ENCODE measurements at regions not wholly inside any gene's neighbourhood (a gene's known extent, or its start where the extent isn't known, plus 50 kb on each side); places are given as distances from the start of the nearest gene placed in this dataset.

DNA sequence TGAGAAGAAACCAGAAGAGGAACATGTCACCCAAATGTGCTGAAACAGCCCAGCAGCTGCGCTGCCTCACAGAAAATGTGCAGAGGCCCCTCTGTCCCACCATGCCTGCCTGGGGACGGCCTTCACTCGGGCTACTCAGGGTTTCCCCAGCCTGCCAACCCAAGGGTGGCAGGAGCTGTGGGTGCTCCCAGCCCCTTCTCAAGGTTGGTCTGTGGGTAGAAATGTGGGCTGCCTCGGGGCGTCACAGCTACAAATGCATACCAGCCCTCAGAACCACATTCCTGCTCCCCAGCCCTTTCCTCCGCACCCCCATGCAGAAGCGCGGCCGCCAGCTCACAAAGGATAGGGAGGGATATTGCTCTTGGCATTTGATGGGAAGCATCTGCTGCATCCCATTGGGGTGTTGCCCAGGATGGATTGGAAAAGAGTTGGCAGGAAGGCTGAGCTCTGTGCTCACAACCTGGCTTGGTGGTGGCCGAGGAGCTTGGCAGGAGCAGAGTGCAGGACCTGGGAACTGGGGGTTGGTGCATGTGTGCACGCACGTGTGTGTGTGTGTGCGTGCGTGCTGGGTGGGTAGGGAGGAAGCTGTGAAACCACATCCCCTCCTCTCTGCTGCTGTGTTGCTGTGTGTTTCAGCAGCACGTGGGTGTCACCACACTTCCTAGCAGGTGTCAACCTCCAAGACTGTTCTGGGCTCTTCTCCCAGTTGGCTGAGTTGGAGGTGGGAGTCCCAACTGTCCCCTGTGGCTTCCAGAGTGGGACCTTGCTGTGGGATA, 304.4 kb downstream of the SEC14L1 start:
- DNase-seq (ENCODE audit: low spot score) = no peak

DNA sequence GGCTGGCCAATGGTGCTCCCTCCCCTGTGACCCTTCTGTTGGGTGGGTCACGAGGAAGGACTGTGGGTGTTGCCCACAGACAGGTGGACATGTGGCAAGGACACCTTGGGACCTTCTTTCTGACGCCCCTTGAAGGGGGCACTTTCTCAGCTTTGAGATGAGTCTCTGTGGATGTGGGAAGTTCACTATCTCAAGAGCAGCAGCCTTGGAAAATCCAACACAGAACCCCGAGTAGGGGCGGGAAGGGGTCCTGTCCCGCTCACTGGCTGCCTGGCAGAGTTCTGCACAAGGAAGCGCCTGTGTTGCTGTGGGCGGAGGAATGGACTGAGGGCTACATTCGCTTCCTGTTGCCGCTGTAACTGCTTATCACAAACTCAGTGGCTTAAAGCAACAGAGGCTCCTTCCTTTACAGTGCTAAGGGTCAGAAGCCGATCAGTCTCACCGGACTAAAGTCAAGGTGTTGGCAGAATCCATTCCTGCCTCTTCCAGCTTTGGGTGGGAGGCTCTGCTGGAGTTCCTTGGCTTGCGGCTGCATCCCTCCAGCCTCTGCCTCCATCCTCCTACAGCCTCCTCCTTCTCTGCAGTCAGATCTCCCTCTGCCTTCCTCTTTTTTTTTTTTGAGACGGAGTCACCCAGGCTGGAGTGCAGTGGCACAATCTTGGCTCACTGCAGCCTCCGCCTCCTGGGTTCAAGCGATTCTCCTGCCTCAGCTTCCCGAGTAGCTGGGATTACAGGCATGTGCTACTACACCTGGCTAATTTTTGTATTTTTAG, 305.2 kb downstream of the SEC14L1 start:
- no peak for DNase-seq (ENCODE audit: low spot score)

DNA sequence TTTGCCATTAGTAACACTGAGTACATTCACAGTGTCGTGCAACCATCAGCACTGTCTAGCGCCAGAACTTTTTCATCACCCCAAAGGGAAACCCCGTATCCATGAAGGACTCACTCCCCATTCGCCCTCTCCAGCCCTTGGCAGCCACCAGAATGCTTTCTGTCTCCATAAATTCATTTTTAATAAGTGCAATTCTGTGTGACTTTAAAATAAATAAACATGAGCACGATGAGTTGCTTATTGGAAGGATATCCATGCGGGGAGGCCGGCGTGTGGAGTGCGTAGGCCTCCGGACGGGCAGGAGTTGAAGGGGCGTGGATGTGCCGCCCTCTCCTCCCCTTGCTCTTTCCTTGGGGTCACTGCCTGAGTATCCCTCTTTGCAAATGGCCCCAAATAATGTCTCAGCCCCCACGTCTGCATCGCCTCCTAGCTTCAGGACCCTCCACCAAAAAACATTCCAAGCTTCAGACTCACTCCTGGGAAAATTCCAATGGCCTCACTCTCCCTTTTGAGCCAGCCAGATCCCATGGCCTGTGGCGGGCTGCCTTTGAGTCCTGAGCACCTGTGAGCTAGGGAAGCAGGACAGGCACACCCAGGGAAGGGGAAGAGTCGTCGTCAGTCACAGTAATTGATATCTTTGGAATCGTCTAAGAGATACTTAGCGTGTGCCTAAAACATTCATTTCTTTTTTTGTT, 306.3 kb downstream of the SEC14L1 start:
- no peak for DNase-seq (ENCODE audit: low spot score)

DNA sequence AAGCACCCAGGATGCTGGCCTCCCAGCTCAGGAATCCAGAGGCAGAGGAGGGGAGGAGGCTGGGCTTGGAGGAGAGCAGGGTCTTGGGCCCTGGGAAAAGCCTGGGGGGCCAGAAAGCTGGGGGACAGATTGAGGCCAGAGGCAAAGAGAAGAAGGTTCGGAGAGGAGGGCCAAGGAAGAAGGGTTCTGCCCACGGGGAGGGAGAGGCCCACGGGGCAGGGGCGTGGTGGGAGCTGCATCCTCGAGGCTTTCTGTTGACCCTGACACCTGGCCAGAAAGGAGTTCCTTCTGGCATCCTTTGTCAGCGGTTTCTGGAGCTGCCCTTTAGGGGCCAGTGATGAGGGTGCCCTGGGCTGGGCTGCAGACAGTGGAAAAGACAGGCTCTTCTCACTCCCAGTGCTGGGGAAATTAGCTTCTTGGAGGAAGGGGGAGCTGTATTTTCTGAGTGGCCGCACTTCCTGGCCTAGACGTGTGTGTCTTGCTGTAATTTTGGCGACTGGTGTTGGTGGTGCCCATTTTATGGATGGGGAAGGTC, 308.7 kb downstream of the SEC14L1 start:
- no peak for DNase-seq (ENCODE audit: low spot score)

DNA sequence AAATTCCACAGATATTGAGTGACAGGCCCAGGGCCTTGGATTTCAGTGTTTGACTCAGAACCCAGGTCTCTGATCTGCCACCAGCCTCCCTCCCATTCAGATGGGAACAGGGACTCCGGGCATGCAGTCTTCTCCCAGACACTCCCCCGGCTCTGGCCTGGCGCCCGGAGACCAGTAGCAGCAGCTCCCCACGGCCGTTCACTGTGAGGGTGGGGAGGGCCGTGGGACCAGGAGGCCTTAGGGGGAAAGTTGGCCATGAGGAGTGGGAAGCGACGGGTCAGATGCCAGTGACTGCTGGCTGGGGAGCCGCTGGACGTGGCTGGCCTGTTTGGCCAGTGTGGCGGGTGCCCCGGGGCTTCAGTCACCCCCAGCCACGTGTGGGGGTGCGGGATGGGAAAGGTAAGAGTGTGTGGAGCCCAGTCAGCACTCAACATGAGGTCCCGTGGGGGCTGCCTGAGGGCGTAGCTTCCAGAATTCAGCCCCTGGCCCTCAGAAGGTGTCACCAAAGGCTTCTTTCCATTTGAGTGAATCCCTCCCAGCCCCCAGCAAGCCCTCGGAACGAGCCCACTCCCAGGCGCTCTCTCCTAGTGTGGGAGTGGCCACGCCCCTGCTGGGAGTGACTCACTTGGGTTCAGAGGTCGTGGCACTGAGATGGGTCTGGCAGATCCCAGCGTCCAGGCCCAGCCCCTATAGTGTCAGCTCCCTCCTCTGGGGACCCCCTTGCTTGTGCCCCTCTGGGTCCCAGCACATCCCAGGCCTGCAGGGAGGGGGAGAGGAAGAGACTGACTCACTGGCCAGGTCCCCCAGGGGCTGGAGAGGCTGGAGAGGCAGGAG, 309.4 kb downstream of the SEC14L1 start:
- no peak for DNase-seq (ENCODE audit: low spot score)

DNA sequence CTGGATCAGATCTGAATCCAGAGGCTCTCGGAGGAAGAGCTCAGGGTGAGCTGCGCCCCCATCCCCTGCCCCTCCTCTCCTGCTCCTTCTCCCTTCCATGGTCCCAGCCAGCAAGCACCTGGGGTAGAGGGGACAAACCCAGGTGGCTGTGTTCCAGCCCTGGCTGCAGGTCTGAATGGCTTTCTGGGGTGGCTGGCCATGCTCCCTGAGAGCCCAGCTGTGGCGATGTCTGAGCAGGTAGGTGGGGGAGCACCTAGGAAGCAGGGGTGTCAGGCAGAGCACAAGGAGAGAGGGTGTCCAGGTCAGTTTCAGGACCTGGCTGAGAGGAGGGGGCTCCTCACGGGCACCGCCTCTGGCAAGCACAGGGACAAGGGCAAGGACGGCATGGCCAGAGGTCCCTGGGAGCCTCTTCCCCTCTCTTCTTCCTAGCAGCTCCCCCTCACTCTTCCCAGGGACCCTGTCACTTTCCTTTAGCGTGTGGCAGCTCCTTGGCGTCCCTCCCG, 310.0 kb downstream of the SEC14L1 start:
- DNase-seq (ENCODE audit: low spot score) = no peak

DNA sequence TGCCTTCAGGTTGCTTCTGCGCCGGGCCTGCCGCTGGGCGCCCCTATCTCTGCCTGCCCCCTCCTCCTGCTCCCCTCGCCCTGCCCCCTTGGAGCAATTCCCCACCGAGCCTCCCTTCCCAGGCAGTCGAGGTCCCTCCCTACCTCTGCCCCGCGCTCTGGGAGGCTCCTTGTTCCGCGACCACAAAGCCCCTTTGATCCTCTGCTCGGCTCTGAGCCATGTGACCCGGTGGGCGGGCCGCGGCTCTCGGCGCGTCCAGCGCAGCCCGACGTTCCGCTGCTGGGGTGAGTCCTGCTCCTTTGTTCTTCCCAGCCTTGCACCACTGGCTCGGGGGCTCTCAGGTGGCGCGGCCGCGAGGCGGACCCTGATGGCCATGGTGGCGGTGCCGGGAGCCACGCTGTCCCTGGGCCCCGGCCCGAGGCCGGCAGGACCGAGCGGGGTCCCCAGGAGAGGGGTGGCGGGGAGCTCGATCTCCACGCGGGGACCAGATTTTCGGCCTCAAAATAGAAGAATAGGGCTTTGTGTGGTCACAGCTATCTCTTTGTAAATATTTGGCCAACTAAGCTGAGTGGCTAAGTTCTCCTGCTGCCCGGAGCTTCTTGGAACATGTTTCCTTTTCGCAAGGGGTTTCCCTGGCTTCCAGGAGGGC, 310.6 kb downstream of the SEC14L1 start:
- DNase-seq (ENCODE audit: low spot score) = no peak

DNA sequence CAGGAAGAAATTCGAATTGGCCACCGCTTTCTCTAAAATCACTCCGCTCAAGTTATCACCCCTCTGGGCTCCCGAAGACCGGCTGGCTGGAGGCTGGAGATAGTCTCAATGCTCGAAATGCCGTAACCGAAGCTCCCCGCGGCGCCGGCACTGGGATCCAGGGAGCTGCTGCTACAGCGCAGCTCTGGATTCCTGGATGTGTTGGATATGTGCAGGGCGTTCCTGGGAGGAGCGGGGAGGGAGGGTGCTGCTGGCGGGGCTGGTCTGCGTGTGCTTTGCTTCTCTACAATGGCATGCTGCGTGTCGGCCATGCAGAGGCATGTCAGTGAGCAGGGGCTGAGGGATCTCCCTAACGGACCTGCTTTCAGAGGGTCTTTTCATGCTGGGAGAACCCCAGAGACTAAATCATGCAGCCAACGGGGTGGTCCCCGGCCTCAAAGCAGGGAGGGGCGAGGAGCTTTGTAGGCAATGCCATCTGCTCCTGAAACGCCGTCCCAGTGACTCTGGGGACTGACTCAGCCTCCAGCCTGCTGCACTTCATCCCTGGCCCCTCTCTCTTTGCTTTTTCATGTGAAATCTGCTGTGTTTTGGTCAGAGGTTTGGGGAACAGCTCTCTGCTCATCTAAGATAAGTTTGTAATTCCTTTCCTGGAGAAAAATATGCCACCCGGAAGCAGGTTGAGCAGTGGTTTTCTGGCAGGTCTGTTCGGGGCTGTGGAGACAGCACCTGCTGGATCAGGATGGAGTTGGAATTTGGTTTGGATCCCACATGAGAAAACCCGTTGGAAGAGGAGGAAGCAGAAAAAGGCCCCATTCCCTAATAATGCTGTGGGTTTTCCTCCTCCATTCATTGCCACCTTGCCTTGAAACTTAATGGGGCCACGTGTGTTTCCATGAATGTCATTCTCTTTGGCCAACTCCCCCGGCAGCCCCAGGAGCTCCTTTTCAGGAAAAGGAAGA, 311.4 kb downstream of the SEC14L1 start:
- no peak for DNase-seq (ENCODE audit: low spot score)

DNA sequence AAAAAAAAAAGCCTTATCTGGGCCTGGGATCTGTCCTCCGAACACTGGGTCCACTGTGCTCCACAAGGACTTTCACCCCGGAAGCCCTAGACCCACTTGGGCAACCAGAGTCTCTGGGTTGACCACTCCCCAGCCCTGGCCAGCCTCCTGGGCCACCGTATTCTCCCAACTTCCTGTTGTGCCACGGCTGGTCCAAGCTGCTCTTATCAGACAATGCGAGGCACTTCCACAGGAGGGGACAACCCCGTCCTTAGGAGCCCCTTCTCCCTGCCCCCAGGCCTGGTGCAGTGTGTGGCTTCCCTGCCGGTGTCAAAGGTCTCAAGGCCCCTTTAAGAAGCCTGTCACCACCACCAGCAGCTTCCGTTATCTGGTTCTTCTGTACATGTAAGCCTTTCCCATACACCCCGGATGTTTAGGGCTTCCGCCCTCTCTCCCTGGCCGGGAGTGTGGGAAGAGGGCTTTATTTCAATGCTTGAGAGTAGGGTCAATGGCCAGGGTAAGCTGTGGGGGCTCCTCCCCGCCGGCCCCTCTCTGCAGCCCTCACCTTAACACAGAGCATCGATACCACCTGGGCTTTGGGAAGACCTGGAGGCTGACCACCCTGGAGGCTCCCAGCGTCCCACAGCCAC, 313.0 kb downstream of the SEC14L1 start:
- no peak for DNase-seq (ENCODE audit: low spot score)

DNA sequence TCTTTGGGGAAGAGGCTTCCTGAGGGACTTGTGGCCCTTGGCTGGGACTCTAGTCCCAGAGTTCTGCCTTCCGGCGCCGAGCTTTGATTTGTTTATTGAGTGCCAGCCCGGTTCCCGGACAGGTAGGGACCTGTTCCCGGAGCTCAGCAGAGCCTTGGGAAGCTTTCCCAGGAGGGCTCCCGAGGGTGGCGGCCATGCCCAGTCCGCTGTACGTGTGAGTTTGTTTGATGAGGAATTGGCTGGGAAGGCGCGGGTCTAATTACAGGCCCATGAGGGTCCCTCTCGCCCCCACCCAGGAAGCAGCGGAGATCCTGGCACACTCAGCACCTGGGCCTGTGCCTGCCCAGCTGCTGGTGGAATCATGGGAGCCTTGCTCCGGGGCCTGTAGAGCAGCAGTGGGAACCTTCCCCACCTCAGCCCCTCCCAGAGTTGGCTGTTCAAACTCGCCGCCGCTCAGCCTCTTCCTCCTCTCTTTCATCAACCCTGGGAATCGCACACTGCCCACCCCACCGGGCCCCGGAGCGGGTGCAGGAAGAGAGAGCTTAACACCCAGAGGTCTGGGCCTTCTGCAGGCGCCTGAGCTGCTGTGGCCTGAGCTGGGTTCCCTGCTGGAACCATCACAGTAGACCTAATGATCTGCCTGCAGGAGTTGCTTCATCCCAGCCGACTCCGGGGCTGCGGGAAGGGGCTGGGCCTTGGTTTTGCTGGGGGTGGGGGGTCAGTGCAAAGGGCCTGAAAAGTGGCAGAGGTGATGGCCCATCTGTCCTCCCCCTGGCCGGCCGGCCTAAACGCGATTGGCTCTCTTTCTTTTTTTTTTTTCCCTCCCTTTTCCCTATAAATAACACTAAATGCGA, 313.7 kb downstream of the SEC14L1 start:
- DNase-seq (ENCODE audit: low spot score) = no peak

DNA sequence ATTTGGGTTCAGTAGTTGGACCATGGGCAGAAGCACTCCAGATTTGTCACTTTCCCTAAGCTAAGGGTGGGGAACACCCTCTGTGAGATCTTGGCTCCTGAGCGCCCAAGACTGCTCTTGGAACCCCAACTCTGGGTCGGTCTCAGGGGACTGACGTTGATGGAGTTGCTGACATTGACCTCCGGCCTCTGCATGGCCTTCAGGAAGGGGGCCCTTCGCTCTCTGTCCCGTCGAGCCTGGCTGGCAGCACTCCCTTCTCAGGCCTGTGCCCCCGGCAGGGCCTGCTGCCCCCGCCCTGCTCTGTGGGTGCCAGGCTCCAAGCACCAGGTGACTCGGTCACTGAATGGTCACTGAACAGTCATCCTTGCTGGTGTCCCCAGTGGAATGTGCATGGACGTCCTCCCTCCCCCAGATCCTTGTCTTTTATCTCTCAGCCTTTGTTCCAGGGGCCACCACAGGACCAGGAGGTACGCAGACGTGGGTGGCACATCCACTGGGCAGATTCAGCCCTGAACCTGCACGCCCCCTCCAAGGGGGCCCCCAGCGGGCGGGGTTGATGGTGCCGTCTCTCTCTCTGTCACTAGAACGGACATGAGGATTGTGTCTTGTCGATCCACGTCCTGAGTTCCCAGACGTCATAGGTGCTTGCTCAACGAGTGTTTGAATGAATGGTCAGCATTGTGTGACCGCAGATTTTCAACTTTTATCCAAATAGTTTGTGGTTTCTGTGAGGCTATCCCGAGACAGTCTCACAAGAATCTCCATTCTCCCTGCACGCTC, 314.5 kb downstream of the SEC14L1 start:
- no peak for DNase-seq (ENCODE audit: low spot score)

DNA sequence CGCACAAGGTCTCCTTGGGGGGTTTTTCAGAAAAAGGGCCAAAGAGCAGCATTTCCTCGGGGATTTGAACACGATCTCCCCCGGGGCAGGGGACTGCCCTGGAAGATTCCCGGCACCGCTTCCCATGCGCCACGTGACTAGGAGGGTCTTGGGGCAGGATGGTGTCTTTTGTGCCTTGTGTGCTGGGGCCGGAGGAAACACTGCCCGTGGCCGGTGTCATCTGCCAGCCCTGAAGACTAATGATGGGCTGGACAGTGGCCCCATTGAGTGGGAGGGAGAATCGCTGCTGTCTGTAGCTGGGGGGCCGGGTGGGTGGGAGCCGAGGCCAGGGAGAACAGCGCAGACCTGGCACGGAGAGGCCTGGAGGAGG, 315.1 kb downstream of the SEC14L1 start:
- DNase-seq (ENCODE audit: low spot score) = no peak

DNA sequence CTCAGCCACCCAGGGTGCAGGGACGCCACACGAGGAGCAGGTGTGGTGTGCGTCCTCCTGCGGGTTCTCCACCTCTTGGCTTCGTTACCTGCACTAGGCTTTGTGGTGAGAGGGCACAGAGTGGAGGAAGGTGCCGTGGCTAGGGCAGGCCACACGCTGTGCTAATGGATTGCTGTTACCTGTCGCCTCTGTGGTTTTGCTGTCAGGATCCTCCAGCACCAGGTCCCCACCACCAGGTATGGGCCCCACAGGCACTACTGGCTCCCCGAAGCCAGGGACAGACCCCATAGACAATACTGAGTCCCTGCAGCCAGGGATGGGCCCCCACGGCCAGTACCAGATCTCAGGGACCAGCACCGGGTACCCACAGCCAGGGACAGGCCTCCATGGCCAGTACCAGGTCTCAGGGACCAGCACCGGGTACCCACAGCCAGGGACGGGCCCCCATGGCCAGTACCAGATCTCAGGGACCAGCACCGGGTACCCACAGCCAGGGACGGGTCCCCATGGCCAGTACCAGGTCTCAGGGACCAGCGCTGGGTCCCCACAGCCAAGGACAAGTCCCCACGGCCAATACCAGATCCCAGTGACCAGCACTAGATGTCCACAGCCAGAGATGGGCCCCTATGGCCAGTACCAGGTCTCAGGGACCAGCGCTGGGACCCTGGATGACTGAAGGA, 315.6 kb downstream of the SEC14L1 start:
- DNase-seq (ENCODE audit: low spot score) = no peak

DNA sequence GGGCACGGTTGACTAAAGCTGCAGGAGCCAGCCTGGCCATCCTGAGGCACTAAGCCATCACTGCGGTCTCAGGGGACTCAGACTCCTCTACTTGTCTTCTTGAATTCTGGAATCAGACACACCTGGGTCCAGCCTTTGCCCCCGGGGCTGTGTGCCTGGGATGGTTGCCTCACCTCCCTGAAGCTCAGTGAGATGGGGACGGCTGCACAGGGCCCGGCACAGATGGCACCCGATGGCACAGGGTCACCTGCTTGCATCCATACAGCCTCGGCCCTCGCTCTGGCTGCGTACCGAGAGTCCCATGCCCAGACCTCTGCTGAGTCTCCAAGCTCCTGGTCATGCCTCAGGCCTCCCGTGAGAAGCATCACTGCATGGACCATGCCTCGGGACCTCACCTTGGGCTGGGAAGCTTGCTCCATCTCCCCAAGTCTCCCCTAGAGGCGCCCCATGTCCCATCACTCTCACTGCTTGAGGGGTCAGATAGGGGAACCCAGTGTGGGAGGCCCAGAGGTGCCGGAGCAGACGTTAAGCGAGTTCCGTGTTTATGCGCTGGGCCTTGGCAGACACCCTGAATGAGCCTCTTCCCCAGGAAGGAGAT, 316.3 kb downstream of the SEC14L1 start:
- no peak for DNase-seq (ENCODE audit: low spot score)

DNA sequence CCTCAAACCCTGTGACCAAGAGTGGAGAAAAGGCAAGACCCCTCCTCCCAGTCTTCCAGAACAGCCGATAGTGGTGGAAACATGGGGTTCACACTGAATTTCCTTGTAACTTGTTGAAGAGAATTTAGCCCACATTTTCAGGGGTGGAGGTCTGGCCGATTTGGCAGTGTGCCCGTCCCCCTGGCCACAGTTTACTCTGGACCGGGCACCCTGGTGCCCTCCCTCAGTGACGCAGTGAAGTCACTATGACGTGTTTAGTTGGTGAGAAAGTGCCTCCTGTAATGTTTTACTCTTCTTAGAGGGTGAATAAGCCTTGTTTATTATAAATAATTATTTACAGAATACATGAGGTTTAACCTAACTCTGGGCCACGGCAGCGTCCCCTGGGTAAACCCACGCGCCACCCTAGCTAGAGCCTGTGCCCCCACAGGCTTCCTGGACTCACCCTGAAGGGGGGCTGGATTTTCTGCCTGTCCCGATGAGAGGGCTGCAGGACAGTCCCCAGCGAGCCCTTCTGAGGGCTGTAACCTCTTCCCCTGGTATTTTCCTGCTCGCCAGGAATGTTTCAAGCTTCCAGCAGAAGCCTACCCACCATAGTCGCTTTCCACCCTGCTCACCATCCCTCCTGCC, 316.9 kb downstream of the SEC14L1 start:
- DNase-seq (ENCODE audit: low spot score) = no peak

All from kidney capillary endothelial cell (primary cell).